IMR-90 (cell line): ENCODE measurements at regions not wholly inside any gene's neighbourhood (a gene's known extent, or its start where the extent isn't known, plus 50 kb on each side); places are given as distances from the start of the nearest gene placed in this dataset.

Experiments used
- ATAC-seq: fragments of 200-7000 bp; cut with Tn5 transposase; 2 replicates; pipeline ENCODE4 v1.9.1; 2020; ENCODE audit warnings: low read depth, mild to moderate bottlenecking, moderate library complexity
- BruUV-seq: library from RNA; stranded (reverse); fragments of 400-500 nt; replicated peaks from 2 replicates; lab custom pipeline; 2021; lab: Mats Ljungman, UMichigan
- CTCF ChIA-PET: fragments of 300-600 bp; formaldehyde crosslinking; extraction: SDS; loops from one replicate; lab custom pipeline; 2021; ENCODE audit warnings: antibody characterized with exemption; lab: Yijun Ruan, JAX
- POLR2A ChIA-PET: fragments of 300-600 bp; sonication (Branson Sonifier 250); formaldehyde crosslinking; loops from one replicate; lab custom pipeline; 2022; ENCODE audit warnings: antibody characterized with exemption; ENCODE audit not compliant: unreplicated experiment; lab: Charles Lee
- DNase-seq: peaks from one replicate; pipeline ENCODE4 v3.0.0; 2013
- H2AFZ ChIP-seq: replicated peaks from 2 replicates; pipeline ENCODE3; 2013; ENCODE audit warnings: low read length, mild to moderate bottlenecking; ENCODE audit not compliant: poor library complexity
- H2AK5ac ChIP-seq: 2 replicates; pipeline ENCODE4 v1.6.1; 2013; ENCODE audit warnings: low read depth, low read length, inconsistent platforms
- H2AK9ac ChIP-seq: replicated peaks from 2 replicates; pipeline ENCODE3; 2013; ENCODE audit warnings: mild to moderate bottlenecking, low read depth, low read length, moderate library complexity; ENCODE audit not compliant: poor library complexity
- H2BK120ac ChIP-seq: 2 replicates; pipeline ENCODE4 v1.6.1; 2013; ENCODE audit warnings: low read depth, low read length, inconsistent platforms
- H2BK15ac ChIP-seq: 3 replicates; pipeline ENCODE4 v1.6.1; 2013; ENCODE audit warnings: low read depth, low read length, inconsistent platforms
- H2BK20ac ChIP-seq: 2 replicates; pipeline ENCODE4 v1.6.1; 2013; ENCODE audit warnings: low read depth, mild to moderate bottlenecking, inconsistent platforms, low read length, moderate library complexity
- H2BK5ac ChIP-seq: 2 replicates; pipeline ENCODE4 v1.6.1; 2013; ENCODE audit warnings: mild to moderate bottlenecking, low read depth, low read length, inconsistent platforms; ENCODE audit not compliant: poor library complexity, severe bottlenecking
- H3K14ac ChIP-seq: replicated peaks from 2 replicates; pipeline ENCODE4 v1.6.1; 2013; ENCODE audit warnings: low read depth, low read length, inconsistent platforms
- H3K18ac ChIP-seq: 2 replicates; pipeline ENCODE4 v1.6.1; 2013; ENCODE audit warnings: low read depth, low read length, control low read depth
- H3K23ac ChIP-seq: 2 replicates; pipeline ENCODE4 v1.6.1; 2013; ENCODE audit warnings: low read depth, low read length, inconsistent platforms
- H3K27ac ChIP-seq: 2 replicates; pipeline ENCODE4 v1.5.1; 2013; ENCODE audit warnings: mild to moderate bottlenecking, control low read depth, low read length; ENCODE audit not compliant: insufficient read depth
- H3K27me3 ChIP-seq: 2 replicates; pipeline ENCODE4 v1.6.1; 2013; ENCODE audit warnings: low read length; ENCODE audit not compliant: control insufficient read depth, insufficient read depth
- H3K36me3 ChIP-seq: 2 replicates; pipeline ENCODE4 v1.6.1; 2013; ENCODE audit warnings: low read length, mixed read lengths; ENCODE audit not compliant: control insufficient read depth, insufficient read depth
- H3K4ac ChIP-seq: 2 replicates; pipeline ENCODE4 v1.6.1; 2013; ENCODE audit warnings: low read depth, low read length, inconsistent platforms
- H3K4me1 ChIP-seq: 2 replicates; pipeline ENCODE4 v1.6.1; 2013; ENCODE audit warnings: low read length, mixed read lengths; ENCODE audit not compliant: control insufficient read depth, insufficient read depth
- H3K4me2 ChIP-seq: 2 replicates; pipeline ENCODE4 v1.6.1; 2013; ENCODE audit warnings: low read depth, mild to moderate bottlenecking, control low read depth, low read length, moderate library complexity
- H3K4me3 ChIP-seq: 2 replicates; pipeline ENCODE4 v1.5.1; 2013; ENCODE audit warnings: low read depth, mild to moderate bottlenecking, control low read depth, low read length, moderate library complexity; ENCODE audit not compliant: insufficient read depth
- H3K56ac ChIP-seq: 2 replicates; pipeline ENCODE4 v1.6.1; 2013; ENCODE audit warnings: low read length, inconsistent platforms; ENCODE audit not compliant: insufficient read depth; ENCODE audit errors: extremely low read depth
- H3K79me1 ChIP-seq, 2 experiments: 2 replicates each; pipeline ENCODE4 v1.6.1; 2013; ENCODE audit warnings: low read length in 2 of 2, inconsistent platforms in 1 of 2, low read depth in 1 of 2
- H3K9ac ChIP-seq: 2 replicates; pipeline ENCODE4 v1.6.1; 2013; ENCODE audit warnings: low read depth, low read length, control low read depth
- H3K9me1 ChIP-seq: 2 replicates; pipeline ENCODE4 v1.6.1; 2013; ENCODE audit warnings: low read length, inconsistent platforms; ENCODE audit not compliant: insufficient read depth
- H3K9me3 ChIP-seq: 2 replicates; pipeline ENCODE4 v1.6.1; 2013; ENCODE audit warnings: low read length; ENCODE audit not compliant: control insufficient read depth, insufficient read depth
- H4K20me1 ChIP-seq: 2 replicates; pipeline ENCODE4 v1.6.1; 2013; ENCODE audit warnings: low read length, inconsistent platforms; ENCODE audit not compliant: insufficient read depth
- H4K5ac ChIP-seq: 2 replicates; pipeline ENCODE4 v1.6.1; 2013; ENCODE audit warnings: mild to moderate bottlenecking, low read depth, low read length, control low read depth
- H4K8ac ChIP-seq, 2 experiments: 2 replicates each; pipeline ENCODE4 v1.6.1; 2013; ENCODE audit warnings: low read depth in 2 of 2, low read length in 2 of 2, control low read depth in 1 of 2, inconsistent platforms in 1 of 2
- H4K91ac ChIP-seq: 2 replicates; pipeline ENCODE4 v1.6.1; 2013; ENCODE audit warnings: low read depth, low read length, inconsistent platforms; ENCODE audit not compliant: insufficient read depth
- CEBPB ChIP-seq: IDR thresholded peaks from 2 replicates; pipeline ENCODE4 v1.6.1; 2012; ENCODE audit warnings: low read depth, low read length, improper control_type of control experiment
- FOS ChIP-seq: fragments of 150-350 bp; IDR thresholded peaks from 2 replicates; pipeline ENCODE4 v1.6.1; 2016; ENCODE audit warnings: low read depth, low read length
- MAFK ChIP-seq: IDR thresholded peaks from 2 replicates; pipeline ENCODE4 v1.6.1; 2012; ENCODE audit warnings: low read depth, low read length, improper control_type of control experiment
- MAZ ChIP-seq: IDR thresholded peaks from 2 replicates; pipeline ENCODE4 v1.6.1; 2012; ENCODE audit warnings: low read depth, mild to moderate bottlenecking, low read length, improper control_type of control experiment, moderate library complexity, borderline replicate concordance
- MXI1 ChIP-seq: IDR thresholded peaks from 2 replicates; pipeline ENCODE4 v1.6.1; 2012; ENCODE audit warnings: low read depth, mild to moderate bottlenecking, low read length, moderate library complexity, borderline replicate concordance
- NFE2L2 ChIP-seq: fragments of 150-350 bp; IDR thresholded peaks from 2 replicates; pipeline ENCODE4 v1.6.1; 2016; ENCODE audit warnings: low read depth, mild to moderate bottlenecking, low read length
- POLR2A ChIP-seq: IDR thresholded peaks from 2 replicates; pipeline ENCODE4 v1.6.1; 2012; ENCODE audit warnings: mild to moderate bottlenecking, low read depth, low read length
- RAD21 ChIP-seq: IDR thresholded peaks from 2 replicates; pipeline ENCODE4 v1.6.1; 2012; ENCODE audit warnings: low read length, improper control_type of control experiment
- RCOR1 ChIP-seq: IDR thresholded peaks from 2 replicates; pipeline ENCODE4 v1.6.1; 2012; ENCODE audit warnings: mild to moderate bottlenecking, low read length, improper control_type of control experiment; ENCODE audit not compliant: insufficient replicate concordance
- SMC3 ChIP-seq: fragments of 150-350 bp; IDR thresholded peaks from 2 replicates; pipeline ENCODE4 v1.6.1; 2016; ENCODE audit warnings: low read depth, mild to moderate bottlenecking, antibody characterized with exemption, low read length, moderate library complexity
- USF2 ChIP-seq: fragments of 150-350 bp; IDR thresholded peaks from 2 replicates; pipeline ENCODE4 v1.6.1; 2017; ENCODE audit warnings: mild to moderate bottlenecking, antibody characterized with exemption, low read length, low read depth
- WGBS, 2 experiments: methylation state at CpG; one replicate each; pipeline versions ENCODE4 v1.1.5 to v1.1.7; 2013; ENCODE audit warnings: missing lambda C conversion rate in 2 of 2; ENCODE audit not compliant: insufficient read length in 1 of 2; ENCODE audit errors: extremely low coverage in 2 of 2; 5-methylcytosine and 5-hydroxymethylcytosine counted together
- dilution Hi-C: fragments of 300-500 bp; cut with HindIII; formaldehyde crosslinking; loops from one replicate; pipeline ENCODE4 v1.14.3; 2018; ENCODE audit warnings: low sequenced_read_pairs; ENCODE audit not compliant: unreplicated experiment
- in situ Hi-C: fragments of 300-500 bp; cut with MboI; formaldehyde crosslinking; loops from 3 replicates; pipeline ENCODE4 v1.14.3; 2019; ENCODE audit warnings: low sequenced_read_pairs, inconsistent platforms, mixed read lengths
- intact Hi-C: fragments of 100-400 bp; cut with micrococcal nuclease; formaldehyde crosslinking; loops from 2 replicates; pipeline ENCODE4 v1.10.0; 2022

GRCh38 chr10:128278362-128278761 is 152.1 kb upstream of the MKI67 start:
- no peak overlapping the region for H2AK9ac ChIP-seq
- H3K9me1 ChIP-seq = no peaks in the 10 kb centered on the region
- H4K91ac ChIP-seq = no peak overlapping the region
- dilution Hi-C loops = no loop called here
- no peaks in the 10 kb centered on the region for H4K20me1 ChIP-seq
- intact Hi-C loops = no loop called here
- no peak for DNase-seq
- H4K5ac ChIP-seq = no peak overlapping the region
- no peak overlapping the region for H2AFZ ChIP-seq
- H3K36me3 ChIP-seq = no peaks in the 10 kb centered on the region
- ATAC-seq = no peak
- H3K4ac ChIP-seq = no peak overlapping the region
- in situ Hi-C loops = no loop called here
- no peak overlapping the region for H2AK5ac ChIP-seq
- peaks cover 21% of the 10 kb centered on the region for H3K9me3 ChIP-seq
- no peak overlapping the region for H4K8ac ChIP-seq
- H3K4me2 ChIP-seq = no peak overlapping the region
- no peak overlapping the region for H2BK120ac ChIP-seq
- BruUV-seq = no TSS peak
- H3K27me3 ChIP-seq = no peaks in the 10 kb centered on the region
- no peak overlapping the region for H3K27ac ChIP-seq
- no peak overlapping the region for H3K56ac ChIP-seq
- no peaks in the 10 kb centered on the region for H3K79me1 ChIP-seq
- POLR2A ChIA-PET = no interaction called here
- no peak overlapping the region for H2BK5ac ChIP-seq
- H3K9ac ChIP-seq = no peak overlapping the region
- H3K14ac ChIP-seq = no peak overlapping the region
- no peak overlapping the region for H2BK15ac ChIP-seq
- CTCF ChIA-PET = no interaction called here
- H3K4me3 ChIP-seq = no peak overlapping the region
- H2BK20ac ChIP-seq = no peak overlapping the region
- no peak for TF ChIP-seq SMC3
- no peak for TF ChIP-seq MXI1
- TF ChIP-seq POLR2A = no peak
- no peak for TF ChIP-seq NFE2L2
- TF ChIP-seq MAFK = no peak
- no peak for TF ChIP-seq MAZ
- TF ChIP-seq RAD21 = no peak
- TF ChIP-seq RCOR1 = no peak
- no peak for TF ChIP-seq USF2
- no peak for TF ChIP-seq FOS
- no peak for TF ChIP-seq CEBPB
- H3K4me1 ChIP-seq = no peaks in the 10 kb centered on the region
- no peak overlapping the region for H3K18ac ChIP-seq
- no peak overlapping the region for H3K23ac ChIP-seq
- WGBS, 2 experiments = 27% methylated on average over 3 of the region's 7 CpGs; no CpG with 5 or more reads in 1 of the 2 experiments
